ENCODE measurements at regions not wholly inside any gene's neighbourhood (a gene's known extent, or its start where the extent isn't known, plus 50 kb on each side); places are given as distances from the start of the nearest gene placed in this dataset.

- TF ChIP-seq ZNF148 (tag by site-specific recombination; IDR thresholded peaks at IDR 0.05; ENCODE audit: borderline replicate concordance) (no peak), ZNF335 (tag by site-specific recombination; conservative IDR thresholded peaks at IDR 0.05) (no peak), ZNF221 (tag by site-specific recombination; IDR thresholded peaks at IDR 0.05; ENCODE audit: borderline replicate concordance) (no peak), ZNF692 (tag by site-specific recombination; IDR thresholded peaks at IDR 0.05) (no peak), ZNF585B (tag by site-specific recombination; IDR thresholded peaks at IDR 0.05) (no peak), SCRT2 (tag by site-specific recombination; IDR thresholded peaks at IDR 0.05) (no peak)
Observed at GRCh38 chr7:38025815-38026214, 105.4 kb downstream of the EPDR1 start (continued).

GRCh38 chr7:38027884-38028455 lies 107.5 kb downstream of the EPDR1 start:
- H3K4me3 ChIP-seq (ENCODE audit: low read depth, low read length), result no peak overlapping the region
- no peaks in the 10 kb centered on the region for H3K4me1 ChIP-seq (ENCODE audit: control insufficient read depth, insufficient read depth, low read length)
- no peaks in the 10 kb centered on the region for H3K9me3 ChIP-seq (ENCODE audit: control insufficient read depth, insufficient read depth, low read depth, low read length)
- H3K27ac ChIP-seq (ENCODE audit: extremely low read depth, low read depth, low read length), result no peak overlapping the region
- ChIA-PET POLR2A (no interaction called here), CTCF (no interaction called here)
- TF ChIP-seq ZNF214 (tag by site-specific recombination; IDR thresholded peaks at IDR 0.05; ENCODE audit: borderline replicate concordance), result no peak
- TF ChIP-seq ZNF121 (tag by site-specific recombination; IDR thresholded peaks at IDR 0.05), result no peak
- no peak for TF ChIP-seq ZFP41 (tag by site-specific recombination; IDR thresholded peaks at IDR 0.05; ENCODE audit: borderline replicate concordance)
- no peak for TF ChIP-seq ZSCAN18 (tag by site-specific recombination; IDR thresholded peaks at IDR 0.05)
- TF ChIP-seq ZNF48 (tag by site-specific recombination; IDR thresholded peaks at IDR 0.05), result no peak
- no peak for TF ChIP-seq REST (tag by site-specific recombination; IDR thresholded peaks at IDR 0.05)
- TF ChIP-seq ZBTB1 (tag by site-specific recombination; IDR thresholded peaks at IDR 0.05), result no peak
- no peak for TF ChIP-seq BCL6B (tag by site-specific recombination; IDR thresholded peaks at IDR 0.05)
- no peak for TF ChIP-seq ZNF433 (tag by site-specific recombination; IDR thresholded peaks at IDR 0.05; ENCODE audit: low read depth)
- no peak for TF ChIP-seq ZFP37 (tag by site-specific recombination; IDR thresholded peaks at IDR 0.05)
- TF ChIP-seq ZNF555 (tag by site-specific recombination; conservative IDR thresholded peaks at IDR 0.05), result no peak
- TF ChIP-seq ZNF560 (tag by site-specific recombination; IDR thresholded peaks at IDR 0.05; ENCODE audit: borderline replicate concordance), result no peak
- no peaks in the 10 kb centered on the region for H3K36me3 ChIP-seq (ENCODE audit: control insufficient read depth in 2 of 2, insufficient read depth in 1 of 2, low read length in 2 of 2)

All from HEK293 (cell line).